HG03175 (cell line): ENCODE measurements at regions not wholly inside any gene's neighbourhood (a gene's known extent, or its start where the extent isn't known, plus 50 kb on each side); places are given as distances from the start of the nearest gene placed in this dataset.
"Not testable (repeated sequence)": the region's sequence is repeated elsewhere in the genome, so short reads cannot be mapped to it uniquely, and the experiment has no call there.

Source experiments
- ATAC-seq: cut with Tn5 transposase; IDR thresholded peaks from one replicate; pipeline ENCODE4 v1.9.1; 2021; ENCODE audit warnings: mild to moderate bottlenecking, moderate library complexity; ENCODE audit not compliant: unreplicated experiment

- ATAC-seq: no peak
These were observed 276.0 kb downstream of the TFAP2A start for GRCh38 chr6:10138917-10139316.

DNA sequence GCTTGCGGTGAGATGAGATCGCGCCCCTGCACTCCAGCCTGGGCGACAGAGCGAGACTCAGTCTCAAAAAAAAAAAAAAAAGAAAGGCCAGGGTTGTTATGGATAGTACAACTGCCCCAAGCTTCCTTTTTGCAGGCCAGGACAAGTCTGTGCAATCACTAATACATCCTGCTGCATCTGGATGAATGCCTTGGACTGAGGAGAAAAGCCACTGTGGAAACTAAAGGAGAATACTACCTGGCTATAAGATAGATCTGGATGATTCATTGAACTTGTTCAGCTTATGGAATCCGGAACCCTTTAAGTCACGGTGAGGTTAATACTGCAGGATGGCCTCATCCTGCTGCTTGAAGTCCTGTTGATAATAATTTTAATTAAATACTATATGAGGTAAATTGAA is 278.2 kb downstream of the TFAP2A start:
- no peak for ATAC-seq

GRCh38 chr6:10134185-10134584 is 280.7 kb downstream of the TFAP2A start:
- not testable (repeated sequence) for ATAC-seq

DNA sequence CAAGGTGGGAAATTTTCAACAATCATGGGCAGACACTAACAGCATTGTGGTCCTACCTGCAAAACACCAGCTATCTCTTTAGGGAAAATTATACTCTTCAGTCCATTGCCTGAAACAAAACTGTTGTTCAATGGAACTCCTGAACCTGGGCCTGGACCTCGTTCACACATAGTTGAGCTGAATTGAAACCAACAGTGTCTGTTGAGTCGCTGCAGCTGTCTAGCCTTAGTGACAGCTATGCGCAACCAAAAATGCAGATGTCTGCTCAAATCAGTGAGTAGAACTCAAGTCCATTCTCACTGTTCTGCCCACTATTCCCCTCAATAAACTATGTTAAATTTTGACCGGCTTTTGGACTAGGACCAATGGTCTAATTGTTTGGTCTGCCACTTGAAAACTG is 286.2 kb downstream of the TFAP2A start:
- no peak for ATAC-seq

- ATAC-seq: no peak
These were observed 292.7 kb downstream of the TFAP2A start for GRCh38 chr6:10122164-10122563.

DNA sequence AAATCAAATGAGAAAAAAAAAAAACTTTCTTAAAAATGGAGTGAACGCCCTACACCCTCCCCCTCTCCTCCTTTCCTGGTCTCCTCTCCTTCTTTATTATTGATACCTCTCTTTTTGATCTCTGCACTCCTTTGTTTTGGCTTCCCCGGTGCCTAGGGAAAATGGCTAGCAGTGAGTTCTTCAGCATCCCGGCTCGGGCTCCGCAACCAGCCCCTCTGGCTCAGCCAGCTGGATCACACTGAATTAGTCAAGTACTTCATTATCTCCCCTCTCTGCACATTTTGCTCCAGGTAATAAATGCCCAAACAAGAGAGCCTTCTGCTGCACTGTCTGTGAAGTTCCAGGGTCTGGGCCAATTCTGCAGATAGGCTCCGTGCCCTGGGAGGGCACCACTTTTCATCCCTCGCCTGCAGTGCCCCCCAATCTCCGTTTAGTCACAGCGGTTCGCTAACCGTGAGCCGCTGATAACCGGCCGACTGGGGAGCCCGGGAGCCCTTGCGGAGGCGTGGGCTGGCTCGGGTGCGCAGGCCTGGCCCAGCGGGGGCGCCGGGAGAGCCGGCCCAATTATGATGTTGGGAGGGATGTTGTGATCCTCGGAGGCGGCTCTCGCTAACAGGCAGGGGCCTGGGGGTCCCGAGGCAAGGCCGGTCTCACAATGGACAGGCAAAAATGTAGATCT is 301.9 kb downstream of the TFAP2A start:
- ATAC-seq: no peak

DNA sequence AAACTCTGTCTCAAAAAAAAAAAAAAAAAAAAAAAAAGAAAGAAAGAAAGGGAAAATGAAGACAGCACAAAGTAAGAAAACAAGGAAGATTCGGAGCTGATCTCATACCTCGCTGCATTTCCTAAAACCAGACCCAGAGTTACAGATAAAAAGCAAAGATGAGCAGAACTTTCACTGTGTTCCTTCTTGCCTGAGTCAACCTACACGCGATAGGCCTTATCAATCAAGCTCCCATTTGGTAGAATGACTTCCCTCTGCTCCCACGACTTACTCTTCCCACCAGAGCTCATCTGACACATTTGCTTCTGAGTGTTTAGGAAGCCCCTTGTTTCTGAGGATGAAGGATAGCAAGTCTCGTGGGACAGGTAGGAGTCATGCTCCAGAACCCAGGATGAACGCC is 302.9 kb downstream of the TFAP2A start:
- no peak for ATAC-seq

DNA sequence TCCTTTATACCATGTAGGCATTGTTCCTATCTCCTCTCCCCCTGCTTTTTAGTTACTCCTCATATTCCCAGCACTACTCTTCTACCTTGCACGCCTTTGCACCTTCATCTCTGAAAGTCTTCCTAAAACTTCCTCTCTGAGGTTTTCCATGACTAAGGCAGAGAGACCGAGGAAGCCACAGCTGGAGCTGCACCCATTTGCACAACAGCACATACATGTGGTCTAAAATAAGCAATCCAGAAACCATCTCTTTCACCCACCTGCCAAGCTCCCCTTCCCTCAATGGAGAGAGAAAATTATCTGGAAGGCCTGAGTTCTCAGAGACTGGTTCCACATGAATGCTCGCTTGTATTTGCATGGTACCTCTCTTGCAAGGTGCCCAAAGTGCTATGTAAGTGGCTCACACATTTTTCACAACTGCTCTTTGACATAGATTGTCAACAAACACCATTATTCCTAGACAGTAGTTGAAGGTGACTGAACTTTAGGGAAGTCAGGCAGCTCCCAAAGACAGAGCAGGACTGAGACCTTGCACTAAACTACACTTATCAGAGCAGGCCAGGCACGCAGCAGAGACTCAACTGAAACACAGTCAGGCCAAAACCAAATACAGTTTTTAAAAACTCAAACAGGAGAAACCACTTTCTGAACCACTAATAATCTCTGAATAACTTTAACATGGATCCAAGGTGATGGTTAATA is 313.2 kb downstream of the TFAP2A start:
- no peak for ATAC-seq

DNA sequence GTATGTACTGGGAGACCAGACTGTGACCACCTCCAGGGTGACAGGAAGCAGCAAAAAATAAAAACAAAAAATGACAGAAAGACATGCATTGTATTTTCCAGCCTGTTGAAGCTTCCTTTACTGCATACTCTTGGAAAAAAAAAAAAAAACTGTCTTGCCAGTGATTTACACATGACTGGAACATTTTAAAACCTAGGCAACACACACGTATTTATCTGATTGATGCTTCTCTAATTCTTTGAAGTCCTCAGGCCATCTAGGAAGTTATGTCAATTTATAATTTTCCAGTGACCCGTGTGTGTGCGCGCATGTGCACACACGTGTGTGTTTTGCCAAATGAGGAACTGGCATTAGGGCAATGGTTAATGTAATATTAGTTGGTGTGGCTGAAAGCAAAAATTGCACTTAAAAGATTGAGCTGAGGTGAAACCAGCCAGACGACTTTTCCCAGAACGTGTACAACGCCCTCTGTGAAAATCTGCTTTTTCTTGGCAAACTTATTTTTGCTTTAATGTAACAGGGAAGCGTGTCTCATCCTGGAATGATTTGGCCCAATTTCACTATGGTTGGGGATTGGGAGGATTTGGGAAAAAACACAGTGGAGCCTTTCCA is 315.2 kb downstream of the TFAP2A start:
- ATAC-seq: no peak

- no peak for ATAC-seq
These were observed 315.9 kb downstream of the TFAP2A start for GRCh38 chr6:10098756-10099528.

DNA sequence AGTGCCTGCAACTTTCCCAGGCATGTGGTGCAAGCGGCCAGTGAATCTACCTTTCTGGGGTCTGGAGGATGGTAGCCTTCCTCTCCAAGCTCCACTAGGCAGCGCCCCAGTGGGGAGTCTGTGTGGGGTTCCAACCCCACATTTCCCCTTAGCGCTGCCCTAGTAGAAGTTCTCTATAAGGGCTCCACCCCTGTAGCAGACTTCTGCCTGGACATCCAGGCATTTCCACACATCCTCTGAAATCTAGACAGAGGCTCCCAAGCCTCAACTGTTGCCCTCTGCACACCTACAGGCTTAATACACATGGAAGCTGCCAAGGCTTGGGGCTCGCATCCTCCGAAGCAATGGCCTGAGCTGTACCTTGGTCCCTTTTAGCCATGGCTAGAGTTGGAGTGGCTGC is 321.6 kb downstream of the TFAP2A start:
- ATAC-seq: no peak

GRCh38 chr6:10084111-10084986 is 330.5 kb downstream of the TFAP2A start:
- ATAC-seq: no peak

GRCh38 chr6:10082385-10082784 is 332.5 kb downstream of the TFAP2A start:
- ATAC-seq: no peak

DNA sequence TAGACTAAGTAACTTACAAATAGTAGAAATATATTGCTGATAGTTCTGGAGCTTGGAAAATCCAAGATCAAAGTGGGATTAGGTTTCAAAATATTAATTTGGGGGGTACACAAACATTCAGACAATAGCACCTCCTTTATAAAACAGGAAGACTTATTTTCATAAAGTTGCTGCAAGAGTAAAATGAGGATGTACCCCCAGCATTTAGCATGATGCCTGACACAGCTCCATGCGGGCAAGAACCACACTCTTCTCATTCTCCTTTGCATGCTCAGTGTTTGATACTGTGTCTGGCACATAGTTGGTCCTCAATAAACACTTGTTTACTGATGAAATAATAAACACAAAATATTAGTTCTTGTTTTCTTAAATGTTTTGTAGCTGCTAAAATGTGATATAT is 332.9 kb downstream of the TFAP2A start:
- no peak for ATAC-seq

DNA sequence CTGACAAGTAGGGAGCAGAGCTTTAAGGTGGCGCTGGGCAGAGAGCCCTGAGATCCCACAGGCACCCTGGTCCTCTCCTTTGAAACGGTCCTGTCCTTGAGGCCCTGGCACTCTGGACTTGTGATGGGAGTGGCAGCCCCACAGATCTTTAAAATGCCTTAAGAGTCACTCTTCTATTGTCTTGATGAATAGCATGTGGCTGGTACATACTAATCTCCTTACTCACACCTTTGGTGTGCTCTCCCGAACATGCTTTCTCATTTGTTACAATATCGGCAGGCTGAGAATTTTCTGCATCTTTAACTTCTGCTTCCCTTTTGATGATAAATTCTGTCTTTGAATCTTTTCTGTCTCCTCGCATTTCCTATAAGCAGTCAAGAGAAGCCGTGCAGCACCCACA is 333.8 kb downstream of the TFAP2A start:
- ATAC-seq: no peak

DNA sequence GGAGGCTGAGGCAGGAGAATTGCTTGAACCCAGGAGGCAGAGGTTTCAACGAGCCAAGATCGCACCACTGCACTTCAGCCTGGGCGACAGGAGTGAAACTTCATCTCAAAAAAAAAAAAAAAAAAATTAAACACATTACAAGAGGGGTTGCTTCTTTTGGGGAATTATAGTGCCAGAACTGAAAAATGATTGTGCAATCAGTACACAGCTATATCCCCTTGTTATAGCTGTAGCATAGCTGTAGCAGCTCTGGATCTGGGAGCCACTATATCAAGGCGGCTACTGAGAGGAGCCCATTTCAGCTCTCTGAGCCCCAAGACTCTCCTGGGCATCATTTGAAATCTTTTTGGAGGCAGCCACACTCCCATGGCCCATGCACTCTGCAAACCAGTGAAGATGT is 334.3 kb downstream of the TFAP2A start:
- no peak for ATAC-seq

DNA sequence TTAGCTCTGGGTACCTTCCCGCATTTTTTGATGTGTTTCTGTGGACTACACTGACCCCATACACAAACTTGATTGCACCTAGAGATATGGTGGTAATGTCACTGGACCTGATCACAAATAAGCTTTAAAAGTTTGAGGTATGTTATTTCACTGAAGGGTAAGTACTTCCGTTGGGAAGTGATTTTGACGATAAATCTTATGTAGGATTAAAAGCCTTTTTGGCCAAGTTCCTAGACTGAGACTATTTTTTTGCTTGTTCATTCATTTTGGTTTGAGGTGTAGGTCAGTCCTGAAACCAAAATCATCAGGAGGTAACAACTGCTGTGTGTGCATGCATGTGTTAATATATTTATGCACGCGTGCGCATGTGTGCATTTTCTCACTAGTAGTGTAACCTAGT is 336.3 kb downstream of the TFAP2A start:
- no peak for ATAC-seq

- ATAC-seq: not testable (repeated sequence)
These were observed 340.1 kb downstream of the TFAP2A start for GRCh38 chr6:10074726-10075125.

GRCh38 chr6:10073341-10073740 is 341.5 kb downstream of the TFAP2A start:
- no peak for ATAC-seq

GRCh38 chr6:10071631-10072220 is 343.1 kb downstream of the TFAP2A start:
- no peak for ATAC-seq
